GM19438 (cell line): ENCODE measurements at regions not wholly inside any gene's neighbourhood (a gene's known extent, or its start where the extent isn't known, plus 50 kb on each side); places are given as distances from the start of the nearest gene placed in this dataset.
"Not testable (repeated sequence)": the region's sequence is repeated elsewhere in the genome, so short reads cannot be mapped to it uniquely, and the experiment has no call there.

ENCODE experiments used
- ATAC-seq: cut with Tn5 transposase; IDR thresholded peaks from one replicate; pipeline ENCODE4 v1.9.1; 2021; ENCODE audit warnings: low read depth; ENCODE audit not compliant: unreplicated experiment

DNA sequence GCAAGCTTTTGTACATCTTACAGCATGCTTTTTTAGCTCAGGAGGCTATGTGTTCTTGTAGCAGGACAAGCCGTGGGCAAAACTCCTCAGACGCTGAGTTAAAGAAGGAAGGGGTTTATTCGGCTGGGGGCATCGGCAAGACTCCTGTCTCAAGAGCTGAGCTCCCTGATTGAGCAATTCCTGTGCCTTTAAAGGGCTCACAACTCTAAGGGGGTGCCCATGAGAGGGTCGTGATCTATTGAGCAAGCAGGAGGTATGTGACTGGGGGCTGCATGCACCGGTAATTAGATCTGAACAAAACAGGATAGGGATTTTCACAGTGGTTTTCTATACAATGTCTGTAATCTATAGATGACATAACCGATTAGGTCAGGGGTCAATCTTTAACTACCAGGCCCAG, 456.3 kb downstream of the TMEM135 start:
- not testable (repeated sequence) for ATAC-seq

DNA sequence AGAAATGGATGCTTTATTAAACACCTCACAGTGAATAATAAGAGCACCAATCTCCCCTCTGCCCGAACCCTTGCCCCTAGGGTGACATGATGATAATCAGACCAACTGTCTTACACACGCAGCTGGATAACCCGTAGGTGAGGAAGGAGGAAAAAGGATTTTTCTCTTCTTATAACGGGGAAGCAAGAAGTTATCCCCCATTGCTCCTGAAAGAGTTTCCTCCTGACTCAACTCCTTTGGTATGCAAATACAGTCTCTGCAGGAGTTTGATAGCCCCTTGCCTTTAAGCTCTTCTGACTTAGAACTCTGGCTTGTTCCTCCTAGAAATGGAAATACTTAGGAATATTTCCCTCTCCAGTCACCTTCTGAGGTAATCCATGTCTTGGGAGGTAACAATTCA, 455.8 kb downstream of the TMEM135 start:
- ATAC-seq, result no peak

DNA sequence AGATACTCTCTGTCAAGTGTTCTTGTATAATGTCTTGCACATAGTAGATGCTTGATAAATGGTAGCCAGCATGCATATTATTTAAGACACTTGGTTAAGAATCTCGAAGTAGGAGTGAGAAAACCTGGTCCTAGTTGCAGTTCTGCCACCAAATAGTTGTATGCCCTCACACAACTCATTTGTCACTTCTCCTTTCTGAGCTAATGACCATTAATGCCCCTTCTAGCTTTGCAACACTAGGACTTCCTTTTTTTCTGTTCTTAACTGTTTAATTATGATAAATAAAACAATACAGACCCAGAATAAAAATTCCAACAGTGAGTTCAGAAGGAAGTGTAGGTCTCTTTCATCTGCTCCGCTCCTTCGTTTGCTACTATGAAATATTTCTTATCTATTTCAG, 453.6 kb downstream of the TMEM135 start:
- no peak for ATAC-seq

DNA sequence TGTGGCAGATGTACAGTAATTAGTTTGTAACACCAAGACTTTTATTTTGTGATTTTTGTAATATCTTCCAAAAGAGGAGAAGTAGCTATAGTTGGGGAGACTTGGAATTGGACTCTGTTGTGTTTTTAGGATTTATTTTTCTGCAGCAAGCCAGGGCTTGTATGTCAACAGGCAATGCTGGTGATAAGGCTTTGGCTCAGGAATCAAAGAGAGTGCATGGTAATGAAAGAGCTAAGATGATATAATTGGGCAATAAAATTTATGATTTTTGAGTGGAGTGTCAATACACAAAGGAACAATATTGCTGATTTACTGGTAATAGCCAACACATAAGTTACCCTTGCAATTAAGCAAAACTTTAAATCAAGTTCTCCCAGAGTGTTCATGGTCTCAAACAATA, 452.9 kb downstream of the TMEM135 start:
- ATAC-seq, result no peak

DNA sequence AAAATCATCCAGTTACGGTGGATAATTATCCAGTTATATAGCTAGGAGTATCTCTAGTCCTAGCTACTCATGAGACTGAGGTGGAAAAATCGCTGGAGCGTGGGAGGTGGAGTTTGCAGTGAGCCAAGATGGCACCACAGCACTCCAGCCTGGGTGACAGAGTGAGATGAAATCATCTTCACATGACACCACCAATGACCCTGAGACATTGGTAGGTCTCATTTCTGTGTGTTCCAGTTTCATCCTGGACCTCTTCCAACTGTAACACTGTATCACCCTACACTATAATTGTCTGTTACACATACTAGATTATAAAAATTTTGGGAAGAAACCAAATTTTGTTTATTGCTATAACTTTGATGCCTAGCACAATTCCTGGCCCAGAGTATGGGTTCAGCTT, 446.8 kb downstream of the TMEM135 start:
- ATAC-seq, result no peak

DNA sequence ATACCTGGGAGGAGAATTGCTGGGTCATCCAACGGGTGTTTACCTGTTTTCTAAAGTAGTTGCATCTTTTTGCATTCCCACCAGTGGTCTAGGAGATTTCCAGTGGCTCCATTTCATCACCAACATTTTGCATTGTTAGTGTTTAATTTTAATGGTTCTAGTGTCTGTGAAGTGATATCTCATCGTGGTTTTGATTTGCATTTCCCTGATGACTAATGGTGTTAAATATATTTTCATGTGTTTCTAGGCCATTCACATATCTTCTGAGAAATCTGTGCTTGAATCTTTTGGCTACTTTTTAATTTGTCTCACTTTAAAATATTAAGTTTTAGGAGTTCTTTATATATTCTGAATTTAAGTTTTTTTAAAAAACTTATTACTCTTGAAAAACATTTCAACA, 439.6 kb downstream of the TMEM135 start:
- no peak for ATAC-seq

DNA sequence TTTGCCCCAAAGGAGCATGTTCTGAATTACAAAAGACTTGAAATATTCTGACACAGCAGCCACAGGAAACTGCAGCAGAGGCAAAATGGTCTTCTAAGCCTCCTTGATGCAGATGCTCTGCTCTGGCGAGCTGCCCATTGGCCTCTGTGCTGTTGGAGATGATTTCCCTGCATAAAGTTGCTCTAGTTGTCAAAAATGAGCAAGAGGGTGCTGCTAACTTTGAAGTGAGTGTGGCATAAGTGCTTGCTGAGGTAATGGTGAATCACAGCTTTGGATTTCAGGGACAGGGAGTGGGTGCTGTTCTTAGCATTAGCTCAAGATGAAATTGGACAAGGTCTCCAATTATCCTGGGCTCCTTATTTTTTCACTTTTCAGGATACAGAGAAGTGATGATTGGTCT, 435.4 kb downstream of the TMEM135 start:
- no peak for ATAC-seq

DNA sequence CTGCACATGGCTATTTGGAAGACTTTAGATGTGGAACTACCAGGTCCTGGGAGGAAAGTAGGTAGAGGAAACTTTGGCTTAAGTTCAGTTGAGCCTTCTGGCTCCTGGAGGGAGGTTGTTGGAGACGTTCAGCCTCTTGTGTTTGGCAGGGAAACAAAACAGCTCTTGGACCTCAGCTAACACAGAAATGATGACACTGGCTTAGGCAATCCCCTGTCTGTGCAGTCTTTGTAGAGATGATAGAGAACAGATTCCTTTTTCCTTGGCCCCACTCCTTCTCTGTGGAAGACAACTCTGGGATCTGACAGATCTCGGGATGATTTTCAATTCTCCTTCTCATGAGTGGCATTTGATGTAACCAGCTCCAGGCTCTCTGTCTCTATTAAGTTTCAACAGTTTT, 428.5 kb downstream of the TMEM135 start:
- ATAC-seq, result no peak

DNA sequence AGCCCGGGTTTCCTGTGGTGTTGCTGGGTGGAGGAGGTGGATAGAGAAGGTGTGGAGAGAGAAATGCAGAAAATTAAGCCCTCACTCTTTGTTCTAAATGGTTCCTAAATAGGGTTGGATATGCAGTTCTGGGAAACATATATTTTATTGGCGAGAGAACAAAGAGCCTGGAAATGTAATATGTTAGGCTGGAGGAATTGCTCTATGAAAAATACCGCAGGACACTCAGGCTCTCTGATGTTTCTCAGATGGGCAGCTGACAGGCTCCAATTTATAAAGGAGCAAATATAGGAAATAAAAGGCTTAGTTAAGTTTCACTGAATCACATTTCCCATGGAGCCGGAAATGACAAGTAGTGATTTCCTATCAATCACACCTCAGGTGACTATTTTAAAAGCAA, 428.0 kb downstream of the TMEM135 start:
- no peak for ATAC-seq

DNA sequence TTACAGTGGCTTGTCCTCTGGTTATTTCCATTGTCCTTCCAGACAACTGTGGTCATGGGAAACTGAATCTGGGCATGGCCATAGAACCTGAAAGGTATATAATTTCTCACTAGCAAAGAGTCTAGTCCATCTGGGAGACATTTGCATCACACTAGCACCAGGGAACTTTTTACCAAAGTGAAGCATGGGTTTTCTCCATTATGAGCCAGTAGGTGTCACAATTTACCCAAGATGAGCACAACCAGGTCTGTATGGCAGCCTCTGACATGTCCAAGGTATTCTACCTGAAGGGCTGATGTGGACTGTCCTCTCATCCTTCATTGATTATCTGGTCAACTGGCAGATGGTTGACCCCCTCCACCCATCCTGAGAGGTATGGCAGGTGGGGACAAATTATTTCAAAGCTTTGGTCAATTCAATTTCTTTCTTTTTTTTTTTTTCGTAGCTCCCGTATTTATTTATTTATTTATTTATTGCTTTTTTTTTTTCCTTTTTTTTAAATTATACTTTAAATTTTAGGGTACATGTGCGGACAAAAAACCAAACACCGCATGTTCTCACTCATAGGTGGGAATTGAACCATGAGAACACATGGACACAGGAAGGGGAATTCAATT, 425.9 kb downstream of the TMEM135 start:
- no peak for ATAC-seq

DNA sequence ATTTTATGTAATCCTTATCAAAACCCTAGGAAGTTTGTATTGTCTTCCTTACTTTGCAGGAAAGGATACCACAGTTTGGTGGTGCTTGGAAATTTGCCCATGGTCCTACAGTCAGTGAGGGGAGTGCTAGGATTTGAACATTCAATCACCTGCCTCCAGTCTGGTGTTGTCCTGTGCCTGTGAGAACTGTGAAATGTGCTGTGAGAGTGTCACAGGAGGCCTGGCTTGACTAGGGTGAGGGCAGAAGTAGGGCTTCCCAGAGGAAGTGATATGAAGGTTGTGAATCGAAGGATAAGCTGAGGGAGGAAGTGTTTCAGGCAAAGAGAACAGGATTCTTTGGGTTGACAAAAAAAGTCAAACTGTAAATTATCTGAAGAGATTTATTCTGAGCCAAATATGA, 424.4 kb downstream of the TMEM135 start:
- ATAC-seq, result no peak

DNA sequence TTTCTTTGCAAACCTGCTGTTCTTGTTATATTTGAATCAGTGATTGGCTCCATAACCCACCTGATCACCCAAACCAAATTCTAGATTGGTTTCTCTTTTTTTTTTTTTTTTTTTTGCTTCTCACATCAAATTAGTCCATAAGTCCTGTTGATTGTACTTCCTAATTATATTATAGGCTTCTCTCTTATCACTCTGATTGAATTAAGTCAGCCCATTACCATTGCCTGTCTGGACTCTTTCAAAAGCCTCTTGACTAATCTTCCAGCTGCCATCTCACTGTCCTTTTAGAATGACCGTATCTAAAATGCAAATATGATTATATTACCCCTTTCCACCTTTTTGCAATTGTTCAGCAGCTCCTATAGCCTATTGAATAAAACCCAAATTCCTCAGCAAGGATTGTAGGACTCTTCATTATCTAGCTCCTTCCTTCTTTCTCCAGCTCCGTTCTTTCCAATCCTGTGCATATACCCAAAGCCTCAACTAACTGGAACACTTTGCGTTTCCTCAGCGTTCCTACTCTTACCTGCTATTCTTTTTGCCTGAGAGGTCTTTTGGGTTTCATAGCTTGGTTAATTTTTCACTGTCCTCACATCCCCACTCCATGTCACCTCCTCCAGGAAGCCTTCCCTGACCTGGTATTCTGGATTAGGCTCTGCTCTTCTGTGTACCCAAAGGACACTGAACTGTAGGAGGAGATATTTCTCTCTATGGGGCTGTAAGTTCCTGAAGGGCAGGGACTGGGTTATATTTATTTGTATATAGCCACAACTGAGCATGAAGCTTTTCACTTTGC, 423.3 kb downstream of the TMEM135 start:
- no peak for ATAC-seq

DNA sequence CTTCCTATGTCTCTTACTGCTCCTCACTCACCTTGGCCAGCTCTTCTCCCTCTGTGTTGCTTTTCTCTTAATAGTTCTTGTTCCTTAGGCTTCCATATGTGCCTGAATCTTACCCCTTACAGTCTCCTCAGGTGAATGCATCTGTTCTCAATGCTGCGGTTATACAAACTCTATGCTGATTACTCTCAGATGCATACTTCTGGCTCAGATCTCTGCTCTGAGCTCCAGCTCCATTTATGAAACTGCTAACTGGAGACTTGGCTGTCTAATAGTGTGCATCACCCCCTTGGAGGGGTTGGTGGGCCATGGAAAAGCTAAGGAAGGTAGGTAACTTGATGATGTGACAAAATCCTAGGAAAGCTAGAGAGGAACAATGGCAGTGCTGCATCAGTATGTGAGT, 422.5 kb downstream of the TMEM135 start:
- no peak for ATAC-seq

DNA sequence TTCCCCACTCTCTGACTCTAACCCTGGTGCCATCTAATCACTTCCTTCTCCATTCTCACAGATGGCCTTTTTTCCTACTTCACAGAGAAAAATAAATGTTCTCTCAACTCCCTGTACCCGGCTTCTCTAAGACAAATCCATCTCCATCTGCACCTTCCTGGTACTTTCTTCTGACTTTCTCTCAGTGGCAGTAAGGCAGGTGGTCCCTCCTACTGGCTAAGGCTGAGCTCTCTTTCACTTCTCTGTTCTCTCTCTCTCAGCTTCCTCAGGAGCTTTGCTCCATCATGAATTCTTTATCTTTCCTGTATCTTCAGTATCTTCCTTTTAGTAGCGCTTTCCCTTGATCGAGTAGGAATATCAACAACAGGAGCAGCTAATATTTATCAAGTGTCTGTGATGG, 421.6 kb downstream of the TMEM135 start:
- no peak for ATAC-seq

DNA sequence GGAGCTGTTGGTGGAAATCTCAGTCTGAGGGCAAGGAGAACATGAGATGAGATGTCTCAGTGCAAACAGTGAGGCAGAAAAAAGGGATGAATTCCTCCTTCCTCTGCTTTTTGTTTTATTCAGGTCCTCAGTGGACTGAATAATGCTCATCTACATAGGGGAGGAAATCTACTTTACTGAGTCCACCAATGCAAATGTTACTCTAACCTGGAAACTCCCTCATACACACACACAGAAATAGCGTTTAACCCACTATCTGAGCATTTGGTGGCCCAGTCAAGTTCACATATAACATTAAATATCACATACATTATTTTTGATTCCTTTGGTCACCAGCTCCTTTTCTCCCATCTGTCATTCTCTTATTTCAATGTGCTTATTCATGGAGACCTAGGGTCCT, 418.8 kb downstream of the TMEM135 start:
- no peak for ATAC-seq

DNA sequence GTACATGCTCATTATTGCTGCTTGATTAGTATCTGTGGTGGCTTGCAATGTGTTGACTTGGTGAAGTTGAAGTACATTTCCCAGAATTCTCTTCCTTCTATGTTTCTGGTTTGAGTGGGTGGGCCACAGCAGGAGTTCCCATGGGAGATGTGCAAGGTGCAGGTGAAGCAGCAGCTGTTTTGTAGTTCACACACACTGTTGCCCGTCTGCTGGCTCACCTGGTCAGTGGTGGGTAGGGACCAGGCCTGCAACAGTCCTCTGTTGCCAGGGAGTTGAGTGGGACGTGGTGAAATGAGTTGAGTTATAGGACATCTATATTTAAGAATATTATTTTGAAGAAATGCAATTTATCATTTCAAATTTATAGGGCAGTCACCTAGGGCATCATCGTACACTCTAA, 417.4 kb downstream of the TMEM135 start:
- no peak for ATAC-seq

DNA sequence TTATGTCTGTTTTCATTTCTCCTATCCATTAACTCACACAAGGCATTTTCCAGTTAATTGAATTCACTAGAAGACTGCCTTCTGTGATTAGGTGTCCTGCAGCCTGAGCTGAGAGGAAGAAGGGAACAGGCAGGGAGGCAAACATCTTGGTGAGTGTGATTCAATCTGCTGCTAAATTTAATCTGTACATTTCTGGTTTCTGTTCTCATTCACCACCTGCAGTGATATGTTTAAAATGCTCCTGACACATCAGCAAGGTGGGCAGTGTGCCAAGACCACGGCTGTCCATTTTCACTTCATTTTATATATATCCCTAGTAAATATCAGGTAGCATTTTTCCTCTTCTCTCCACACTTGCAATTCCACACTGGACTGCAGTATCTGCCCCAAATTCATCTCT, 416.5 kb downstream of the TMEM135 start:
- peak; percentile 68 for ATAC-seq

DNA sequence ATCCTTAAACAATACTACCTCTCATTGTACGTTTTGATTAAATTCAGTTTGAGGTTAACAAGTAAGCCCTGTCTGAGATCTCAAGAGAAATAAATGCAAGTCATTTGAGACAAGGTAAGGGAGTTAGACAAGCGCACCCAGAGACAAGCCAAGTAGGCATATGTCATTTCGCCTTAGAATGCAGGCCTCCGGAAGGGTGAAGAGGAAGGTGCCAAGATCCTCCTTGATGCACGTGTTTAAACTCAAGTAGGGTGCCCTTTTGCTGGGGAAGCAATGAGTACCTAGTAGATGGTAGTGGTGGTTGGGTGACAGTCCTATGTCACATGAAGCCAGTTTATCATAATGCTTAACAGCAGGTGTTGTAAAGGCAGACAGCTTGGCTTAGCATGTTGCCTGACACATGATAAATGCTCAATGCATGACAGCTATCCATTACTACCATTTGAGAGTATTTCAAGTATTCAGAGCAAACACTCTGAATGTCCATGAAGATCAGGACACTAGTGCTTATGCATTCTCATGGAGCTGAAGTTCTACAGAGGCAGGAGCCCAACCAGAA, 415.9 kb downstream of the TMEM135 start:
- ATAC-seq, result no peak

DNA sequence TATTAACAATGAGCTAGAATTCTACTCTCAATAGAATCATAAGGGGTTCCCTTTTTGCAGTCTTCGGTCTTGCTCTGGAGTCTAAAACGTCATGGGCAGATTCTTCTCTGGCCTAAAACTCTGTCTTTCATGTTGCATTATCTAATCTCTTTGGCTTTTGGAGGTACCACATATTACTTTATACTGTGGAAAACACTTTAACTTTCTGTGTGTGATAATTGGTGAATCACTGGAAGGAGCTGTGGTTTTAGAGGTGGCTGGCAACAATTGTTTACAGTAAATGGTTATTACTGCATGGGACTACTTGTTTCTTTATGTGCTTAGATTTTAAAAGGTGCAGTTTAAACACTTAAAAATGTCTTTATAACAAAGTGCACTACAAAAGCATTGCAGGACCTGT, 414.3 kb downstream of the TMEM135 start:
- ATAC-seq, result not testable (repeated sequence)

DNA sequence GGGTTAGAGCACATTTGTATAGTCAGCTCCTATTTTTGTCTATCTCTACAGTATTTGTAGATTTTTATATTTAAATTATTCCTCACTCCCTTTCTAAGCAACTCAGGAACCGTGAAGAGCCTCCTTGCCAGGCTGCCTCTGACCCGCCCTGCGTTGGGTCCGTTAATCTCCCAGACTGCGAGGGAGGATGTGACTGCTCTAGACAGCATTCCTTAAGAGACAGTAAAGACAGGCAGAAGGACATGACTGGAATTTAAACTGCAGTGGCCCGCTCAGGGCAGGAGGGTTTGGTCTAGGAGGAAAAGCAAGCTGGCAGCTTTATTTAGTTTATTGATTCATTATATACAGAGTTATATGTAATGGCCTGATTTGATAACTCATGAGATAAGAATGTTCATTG, 413.7 kb downstream of the TMEM135 start:
- ATAC-seq, result no peak

DNA sequence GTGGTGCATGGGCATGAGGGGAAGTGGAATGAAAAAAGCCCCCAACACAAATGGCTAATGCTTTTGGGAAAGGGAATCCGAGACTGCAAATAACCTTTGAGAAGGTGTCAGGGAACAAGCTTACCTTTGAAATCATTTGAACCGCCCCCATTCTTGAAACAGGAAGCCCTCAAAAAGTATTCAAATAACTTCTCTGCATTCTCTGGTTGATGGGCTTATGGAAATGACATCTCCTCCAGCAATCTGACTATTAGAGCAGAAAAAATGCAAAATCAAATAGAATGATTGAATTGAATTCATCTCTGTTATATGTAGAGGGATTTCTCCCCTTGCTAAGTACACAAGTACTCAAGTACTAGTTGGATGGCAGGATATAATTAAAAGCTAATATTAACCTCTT, 409.9 kb downstream of the TMEM135 start:
- ATAC-seq, result no peak

DNA sequence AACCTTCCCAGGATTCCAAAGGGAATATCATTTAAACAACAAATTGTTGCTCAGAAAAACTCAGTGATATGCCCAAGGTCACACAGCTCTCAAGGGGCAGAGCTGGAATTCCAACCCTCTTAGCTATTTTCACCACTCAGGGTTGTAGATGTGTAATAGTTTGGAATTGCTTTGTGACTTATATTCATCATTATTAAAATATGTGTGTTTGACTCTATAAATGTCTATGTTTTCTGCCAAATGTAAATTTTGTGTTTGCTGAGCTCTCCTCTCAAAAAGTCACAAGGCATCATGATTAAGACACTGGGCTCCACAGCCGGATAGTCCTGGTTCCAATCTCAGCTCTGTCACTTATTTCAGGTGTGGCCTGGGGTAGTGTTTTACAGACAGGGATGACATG, 407.3 kb downstream of the TMEM135 start:
- no peak for ATAC-seq
